Osteoblast (primary cell): ENCODE measurements at regions not wholly inside any gene's neighbourhood (a gene's known extent, or its start where the extent isn't known, plus 50 kb on each side); places are given as distances from the start of the nearest gene placed in this dataset.

Experiments used
- DNase-seq: peaks from one replicate; pipeline ENCODE4 v3.0.0; 2011; ENCODE audit warnings: low spot score, mixed read lengths; ENCODE audit not compliant: insufficient read length; ENCODE audit errors: missing footprints
- H2AFZ ChIP-seq: 2 replicates; pipeline ENCODE4 v1.6.0; 2011; ENCODE audit warnings: mild to moderate bottlenecking, low read length
- H3K27ac ChIP-seq: 2 replicates; pipeline ENCODE4 v1.5.1; 2011; ENCODE audit warnings: mild to moderate bottlenecking, low read depth, low read length, moderate library complexity
- H3K27me3 ChIP-seq: 2 replicates; pipeline ENCODE4 v1.6.0; 2012; ENCODE audit warnings: mild to moderate bottlenecking, control low read depth, inconsistent platforms, low read length, moderate library complexity; ENCODE audit not compliant: insufficient read depth
- H3K36me3 ChIP-seq: 2 replicates; pipeline ENCODE4 v1.5.1; 2011; ENCODE audit warnings: mild to moderate bottlenecking, low read length, control low read depth, moderate library complexity; ENCODE audit not compliant: insufficient read depth
- H3K4me1 ChIP-seq: 2 replicates; pipeline ENCODE4 v1.5.1; 2011; ENCODE audit warnings: mild to moderate bottlenecking, low read length, control low read depth, moderate library complexity; ENCODE audit not compliant: insufficient read depth
- H3K4me2 ChIP-seq: 2 replicates; pipeline ENCODE4 v1.6.0; 2011; ENCODE audit warnings: mild to moderate bottlenecking, low read length; ENCODE audit not compliant: insufficient read depth
- H3K4me3 ChIP-seq: fragments of 200-600 bp; sonication (generic); 3 replicates; pipeline ENCODE4 v1.5.1; 2012; ENCODE audit warnings: mild to moderate bottlenecking, low read length, inconsistent platforms; ENCODE audit not compliant: insufficient read depth
- H3K79me2 ChIP-seq: 2 replicates; pipeline ENCODE4 v1.6.0; 2012; ENCODE audit warnings: mild to moderate bottlenecking, low read length, control low read depth, inconsistent platforms; ENCODE audit not compliant: insufficient read depth
- H3K9me3 ChIP-seq: 2 replicates; pipeline ENCODE4 v1.5.1; 2011; ENCODE audit warnings: low read depth, low read length, control low read depth
- H4K20me1 ChIP-seq: 2 replicates; pipeline ENCODE4 v1.6.0; 2012; ENCODE audit warnings: mild to moderate bottlenecking, low read length, control low read depth; ENCODE audit not compliant: insufficient read depth
- CTCF ChIP-seq: IDR thresholded peaks from 2 replicates; pipeline ENCODE4 v1.5.1; 2011; ENCODE audit warnings: mild to moderate bottlenecking, low read depth, low read length, moderate library complexity; ENCODE audit errors: extremely low read depth

GRCh38 chr22:48147404-48147803 lies 1385.0 kb downstream of the TBC1D22A start:
- Histone ChIP-seq H3K27ac (no peak overlapping the region), H3K27me3 (no peaks in the 10 kb centered on the region), H2AFZ (no peak overlapping the region), H3K4me1 (no peaks in the 10 kb centered on the region), H3K4me3 (no peak overlapping the region), H3K79me2 (no peaks in the 10 kb centered on the region), H3K9me3 (no peaks in the 10 kb centered on the region), H3K36me3 (no peaks in the 10 kb centered on the region), H3K4me2 (no peak overlapping the region), H4K20me1 (no peaks in the 10 kb centered on the region)
- no peak for DNase-seq
- TF ChIP-seq CTCF = no peak

- Histone ChIP-seq H4K20me1 (no peaks in the 10 kb centered on the region), H3K4me3 (no peak overlapping the region), H3K9me3 (no peaks in the 10 kb centered on the region), H3K4me1 (no peaks in the 10 kb centered on the region), H3K27me3 (no peaks in the 10 kb centered on the region), H3K4me2 (no peak overlapping the region), H2AFZ (no peak overlapping the region), H3K36me3 (no peaks in the 10 kb centered on the region), H3K27ac (no peak overlapping the region), H3K79me2 (no peaks in the 10 kb centered on the region)
- no peak for TF ChIP-seq CTCF
- no peak for DNase-seq
Measured at GRCh38 chr22:48146426-48146825, 1384.0 kb downstream of the TBC1D22A start.

DNA sequence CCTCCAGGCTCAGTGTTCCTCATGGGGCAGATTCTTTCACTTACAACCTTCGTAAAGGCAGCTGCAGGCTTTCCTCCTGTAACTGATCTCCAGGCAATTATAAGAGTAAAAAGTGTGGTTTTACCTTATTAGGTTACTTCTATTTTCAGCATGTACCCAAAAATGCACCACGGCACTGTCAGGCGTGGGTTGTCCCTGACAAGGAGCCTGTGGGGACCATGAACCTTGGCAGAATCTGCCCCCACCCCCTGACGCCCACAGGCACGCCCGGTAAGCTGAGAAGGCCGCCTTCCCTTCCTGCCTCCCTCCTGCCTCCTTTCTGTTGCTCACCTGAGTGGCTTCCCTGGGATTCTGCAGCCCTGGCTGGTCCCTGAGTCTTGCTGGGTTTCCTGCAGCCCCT lies 1383.3 kb downstream of the TBC1D22A start:
- Histone ChIP-seq H2AFZ (no peak overlapping the region), H3K4me2 (no peak overlapping the region), H3K4me3 (no peak overlapping the region), H3K36me3 (no peaks in the 10 kb centered on the region), H4K20me1 (no peaks in the 10 kb centered on the region), H3K27me3 (no peaks in the 10 kb centered on the region), H3K9me3 (no peaks in the 10 kb centered on the region), H3K27ac (no peak overlapping the region), H3K79me2 (no peaks in the 10 kb centered on the region), H3K4me1 (no peaks in the 10 kb centered on the region)
- no peak for DNase-seq
- no peak for TF ChIP-seq CTCF

GRCh38 chr22:48144318-48144717 lies 1381.9 kb downstream of the TBC1D22A start:
- no peak overlapping the region for H3K4me2 ChIP-seq
- no peak overlapping the region for H2AFZ ChIP-seq
- no peaks in the 10 kb centered on the region for H3K27me3 ChIP-seq
- H3K4me1 ChIP-seq = no peaks in the 10 kb centered on the region
- H4K20me1 ChIP-seq = no peaks in the 10 kb centered on the region
- H3K36me3 ChIP-seq = no peaks in the 10 kb centered on the region
- H3K4me3 ChIP-seq = no peak overlapping the region
- no peak for TF ChIP-seq CTCF
- H3K9me3 ChIP-seq = no peaks in the 10 kb centered on the region
- H3K79me2 ChIP-seq = no peaks in the 10 kb centered on the region
- H3K27ac ChIP-seq = no peak overlapping the region
- DNase-seq = no peak
